GM19397 (cell line): ENCODE measurements at regions not wholly inside any gene's neighbourhood (a gene's known extent, or its start where the extent isn't known, plus 50 kb on each side); places are given as distances from the start of the nearest gene placed in this dataset.
A peak's percentile ranks its signal among the peaks of the same experiment; 100 is the strongest.

Experiments
- ATAC-seq: cut with Tn5 transposase; IDR thresholded peaks from one replicate; pipeline ENCODE4 v1.9.1; 2021; ENCODE audit warnings: mild to moderate bottlenecking, moderate library complexity; ENCODE audit not compliant: unreplicated experiment

GRCh38 chr10:2981361-2981801 lies 86.0 kb upstream of the PFKP start:
- ATAC-seq = no peak

- peak; percentile 51 for ATAC-seq
These were observed 86.5 kb upstream of the PFKP start for GRCh38 chr10:2980791-2981360.

- no peak for ATAC-seq
These were observed 87.2 kb upstream of the PFKP start for GRCh38 chr10:2980116-2980515.

DNA sequence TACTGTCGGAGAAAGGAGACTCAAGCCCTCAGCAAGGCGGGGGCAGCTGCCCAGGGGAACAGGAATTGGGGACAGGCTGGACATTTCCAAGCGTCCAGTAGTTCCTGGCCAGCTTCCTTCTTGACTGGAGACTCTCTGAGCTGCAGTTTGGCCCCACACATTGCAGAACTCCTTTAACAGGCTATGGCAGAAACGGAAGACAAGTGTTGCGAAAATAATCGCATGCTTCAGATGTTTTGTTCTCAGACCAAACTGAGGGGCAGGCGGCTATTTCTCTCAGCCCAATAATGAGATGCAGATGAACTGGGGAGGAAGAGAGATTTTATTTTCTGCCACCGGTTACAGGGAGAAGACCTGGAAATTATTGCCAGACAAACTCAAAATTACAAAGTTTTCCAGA lies 88.0 kb upstream of the PFKP start:
- ATAC-seq = no peak

- no peak for ATAC-seq
These were observed 88.6 kb upstream of the PFKP start for GRCh38 chr10:2978574-2979273.

GRCh38 chr10:2978111-2978510 lies 89.2 kb upstream of the PFKP start:
- ATAC-seq = no peak

GRCh38 chr10:2974503-2975207 lies 92.7 kb upstream of the PFKP start:
- no peak for ATAC-seq

- ATAC-seq = no peak
These were observed 93.3 kb upstream of the PFKP start for GRCh38 chr10:2974083-2974482.

DNA sequence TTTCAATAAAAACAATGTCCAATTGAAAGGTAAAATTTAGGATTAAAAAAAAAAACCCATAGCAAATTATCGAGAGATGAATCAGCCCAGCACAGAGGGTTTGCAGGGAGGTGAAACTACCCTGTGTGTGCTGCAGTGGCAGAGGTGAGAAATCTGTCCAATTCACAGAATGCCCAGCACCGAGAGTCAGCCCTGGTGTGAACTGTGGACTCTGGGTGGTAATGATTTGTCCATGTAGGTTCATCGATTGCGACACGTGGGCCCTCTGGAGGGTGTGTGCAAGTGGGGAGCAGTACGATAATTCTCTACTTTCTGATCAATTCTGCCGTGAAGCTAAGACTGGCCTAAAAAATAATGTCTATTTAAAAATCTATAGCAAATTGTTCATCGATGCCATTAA lies 94.5 kb upstream of the PFKP start:
- ATAC-seq = no peak

GRCh38 chr10:2972216-2972615 lies 95.1 kb upstream of the PFKP start:
- ATAC-seq = no peak

DNA sequence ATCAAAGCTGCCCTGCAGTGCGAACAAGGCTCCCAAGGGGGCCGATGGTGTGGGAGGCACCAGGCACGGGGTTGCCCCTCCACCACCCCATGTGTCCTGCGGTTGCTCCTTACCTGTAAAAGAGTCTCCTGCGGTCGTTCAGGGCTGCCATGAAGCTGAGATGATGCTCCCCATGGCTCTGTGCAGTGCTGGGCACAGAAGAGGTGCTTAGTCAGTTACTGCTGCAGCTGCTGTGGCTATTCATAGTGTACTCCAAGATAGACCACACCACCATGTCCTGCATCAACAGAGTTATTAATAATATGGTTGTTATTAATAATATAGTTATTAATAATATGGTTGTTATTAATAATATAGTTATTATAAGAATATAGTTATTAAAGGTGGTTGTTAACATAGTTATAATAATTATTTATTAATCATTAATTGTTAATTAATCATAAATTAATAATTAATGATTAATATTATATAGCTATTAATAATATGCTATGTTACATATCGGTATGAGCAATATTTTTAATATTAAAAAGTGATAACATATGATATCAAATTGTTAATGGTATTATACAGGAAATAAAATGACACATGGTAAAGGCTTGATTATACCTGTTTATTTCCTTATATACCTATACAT lies 97.0 kb upstream of the PFKP start:
- ATAC-seq = no peak

DNA sequence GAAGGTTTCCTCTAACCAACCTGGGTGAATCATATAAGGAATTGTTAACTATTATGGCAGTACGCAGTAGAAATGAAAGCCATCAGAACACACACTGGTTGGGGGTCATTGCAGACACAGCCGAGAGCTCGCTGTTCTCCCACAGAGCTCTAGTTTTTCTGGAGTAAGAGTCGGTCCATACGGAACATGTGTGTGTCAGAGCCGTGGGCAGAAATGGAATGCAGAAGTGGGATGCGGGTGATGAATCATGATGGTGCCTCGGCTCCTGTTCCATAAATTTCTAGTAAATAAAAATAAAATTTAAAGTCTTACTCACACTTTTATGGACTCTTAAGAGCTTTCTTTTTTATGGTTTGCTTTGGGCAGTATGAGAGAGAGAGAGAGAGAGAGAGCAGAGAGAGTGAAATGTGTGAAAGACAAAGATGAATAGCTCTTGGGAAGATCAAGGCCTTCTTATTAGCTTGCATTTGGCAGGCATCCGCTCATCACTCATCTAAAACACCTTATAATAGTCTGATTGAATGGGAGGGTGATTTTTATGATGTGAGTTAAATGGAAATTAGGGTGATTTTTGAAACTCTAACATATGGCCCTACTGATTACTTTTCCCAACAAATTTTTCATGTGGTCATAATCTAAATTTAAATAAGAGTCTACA lies 98.8 kb upstream of the PFKP start:
- no peak for ATAC-seq

DNA sequence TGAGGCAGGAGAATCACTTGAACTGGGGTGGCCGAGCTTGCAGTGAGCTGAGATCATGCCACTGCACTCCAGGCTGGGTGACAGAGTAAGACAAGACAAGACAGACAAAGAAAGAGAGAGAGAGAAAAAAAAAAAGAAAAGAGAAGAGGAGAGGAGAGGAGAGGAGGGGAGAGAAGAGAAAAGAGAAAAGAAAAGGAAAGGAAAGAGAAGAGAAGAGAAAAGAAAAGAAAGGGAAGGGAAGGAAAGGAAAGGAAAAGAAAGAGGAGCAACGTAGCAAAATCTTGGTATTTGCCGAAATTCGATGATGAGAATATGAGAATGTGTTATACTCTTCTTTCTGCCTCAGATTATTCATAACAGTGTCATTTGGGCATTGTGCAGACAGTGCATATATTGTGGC lies 101.2 kb upstream of the PFKP start:
- no peak for ATAC-seq

DNA sequence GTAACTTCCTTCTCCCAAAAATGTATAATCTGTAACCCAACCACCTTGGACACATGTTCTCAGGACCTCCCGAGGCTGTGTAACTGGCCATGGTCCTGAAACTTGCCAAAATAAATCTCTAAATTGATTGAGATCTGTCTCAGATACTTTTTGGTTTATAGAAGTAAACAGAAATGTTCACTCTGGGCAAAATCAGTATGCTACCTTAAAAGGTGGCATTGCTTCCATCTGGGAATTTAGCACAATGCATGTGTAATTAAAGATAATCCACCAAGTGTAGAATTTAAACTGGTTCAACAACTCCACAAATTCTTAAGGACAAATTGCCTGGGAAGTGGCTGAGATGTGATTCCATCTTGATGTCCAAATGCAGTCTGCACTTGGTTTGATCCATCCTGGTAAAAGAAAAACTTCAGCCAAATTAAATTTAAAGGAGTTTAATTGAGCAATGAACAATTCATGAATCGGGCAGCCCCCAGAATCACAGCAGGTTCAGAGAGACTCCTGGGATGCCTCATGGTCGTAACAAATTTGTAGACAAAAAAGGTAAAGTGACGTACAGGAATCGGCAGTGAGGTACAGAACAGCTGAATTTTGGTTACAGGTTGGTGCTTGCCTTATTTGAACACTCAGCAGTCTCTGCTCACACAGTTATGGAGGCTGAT lies 102.6 kb upstream of the PFKP start:
- no peak for ATAC-seq

DNA sequence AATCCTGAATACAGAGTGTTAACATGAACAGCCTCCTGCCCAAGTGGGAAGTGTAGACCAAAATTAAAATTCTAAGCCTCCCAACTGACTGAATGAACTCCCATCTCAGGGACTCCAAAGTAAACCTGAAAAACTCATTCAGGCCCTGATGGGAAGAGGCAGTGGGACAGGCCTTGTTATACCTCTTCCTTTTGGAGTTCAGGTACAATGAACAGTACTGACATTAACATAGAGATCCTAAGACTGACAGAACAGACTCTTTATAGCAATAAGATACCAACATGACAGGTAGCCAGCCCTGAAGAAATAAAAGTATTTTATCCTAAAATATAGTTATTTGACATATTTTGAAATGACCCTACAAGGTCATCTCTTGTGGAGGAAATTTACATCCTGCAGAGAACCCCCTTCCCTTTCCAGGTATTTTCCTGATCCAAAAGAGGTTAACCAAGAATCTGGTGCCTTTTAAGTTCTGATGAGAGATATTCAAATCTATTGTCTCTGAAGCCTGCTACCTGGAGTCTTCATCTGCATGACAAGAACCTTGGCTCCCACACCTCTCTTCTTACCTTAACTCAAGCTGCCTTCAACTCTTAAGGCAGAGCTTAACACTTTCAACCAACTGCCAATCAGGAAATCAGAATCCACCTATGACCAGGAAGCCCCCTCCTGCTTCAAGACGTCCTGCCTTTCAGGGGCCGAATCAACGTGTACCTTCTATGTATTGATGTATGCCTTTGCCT lies 103.3 kb upstream of the PFKP start:
- no peak for ATAC-seq

DNA sequence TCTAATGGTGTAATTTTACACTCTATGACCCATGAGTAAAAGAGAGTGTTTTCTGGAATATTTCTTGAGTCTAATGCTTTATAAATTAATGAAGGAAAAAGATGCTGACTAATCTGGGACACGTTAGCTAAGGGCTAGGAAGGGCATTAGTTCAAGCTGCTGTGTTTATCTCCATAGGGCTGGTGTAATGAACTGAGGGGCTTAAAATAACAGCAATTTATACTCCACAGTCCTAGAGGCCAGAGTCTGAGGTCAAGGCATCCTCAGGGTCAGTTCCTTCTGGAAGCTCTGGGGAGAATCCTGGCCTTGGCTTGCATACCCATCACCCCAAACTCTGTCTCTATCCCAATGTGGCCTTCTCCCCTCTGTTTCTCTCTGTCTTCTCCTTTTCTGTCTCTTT lies 105.2 kb upstream of the PFKP start:
- no peak for ATAC-seq

DNA sequence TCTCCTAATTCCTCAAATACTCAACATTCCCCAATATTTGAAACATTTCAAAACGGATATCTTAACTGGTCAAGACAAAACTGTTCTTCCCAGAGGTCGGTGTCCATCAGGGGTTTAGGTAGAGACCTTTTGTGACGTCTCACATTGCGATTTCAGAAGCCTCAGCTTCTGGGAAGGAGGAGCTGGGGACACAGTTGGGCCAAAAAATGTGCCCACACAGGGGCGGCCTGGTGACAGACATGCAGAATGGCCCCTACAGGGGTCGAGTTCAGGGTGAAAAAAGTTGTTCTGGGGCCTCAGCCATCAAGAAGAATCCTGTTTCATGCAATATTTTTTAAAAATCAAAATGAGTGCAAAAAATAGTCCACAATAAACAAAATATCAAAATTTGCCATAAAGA lies 108.7 kb upstream of the PFKP start:
- no peak for ATAC-seq

GRCh38 chr10:2957785-2958184 lies 109.6 kb upstream of the PFKP start:
- no peak for ATAC-seq

- ATAC-seq = no peak
These were observed 112.3 kb upstream of the PFKP start for GRCh38 chr10:2955064-2955463.

GRCh38 chr10:2953495-2953894 lies 113.9 kb upstream of the PFKP start:
- ATAC-seq = no peak
